ENCODE measurements at regions not wholly inside any gene's neighbourhood (a gene's known extent, or its start where the extent isn't known, plus 50 kb on each side); places are given as distances from the start of the nearest gene placed in this dataset.
A peak's percentile ranks its signal among the peaks of the same experiment; 100 is the strongest.

DNA sequence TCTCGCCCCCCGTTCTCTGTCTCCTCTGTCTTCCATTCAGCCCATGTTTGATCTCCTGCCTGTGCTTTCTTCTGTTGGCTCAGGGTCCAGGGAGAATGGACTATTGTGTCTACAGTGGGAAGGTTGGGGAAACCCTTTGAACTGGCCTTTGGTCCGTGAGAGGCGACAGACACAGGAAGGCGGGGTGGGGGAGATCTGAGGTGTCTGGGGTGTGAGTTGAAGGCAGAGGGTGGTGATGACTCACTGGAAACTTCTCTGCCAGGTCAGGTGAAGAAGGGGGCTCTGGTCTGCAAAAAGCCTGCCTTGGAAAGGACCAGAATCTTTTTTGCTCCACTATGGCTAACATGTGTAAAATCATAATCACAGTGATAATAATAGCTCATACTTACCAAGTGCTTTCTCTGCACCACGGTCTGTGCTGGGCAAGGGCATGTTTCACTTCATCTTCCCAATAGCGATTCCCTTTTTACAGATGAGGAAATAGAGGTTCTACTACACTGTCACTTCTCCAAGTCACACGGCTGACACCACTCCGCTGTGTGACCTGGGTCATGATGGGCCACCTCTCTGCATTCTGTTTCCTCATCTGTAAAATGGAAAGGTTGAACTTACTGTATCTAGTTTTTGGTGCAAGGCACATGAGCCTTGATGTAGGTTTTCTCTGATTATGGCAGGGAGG is 99.8 kb upstream of the ALX4 start:
- no peak overlapping the region for H3K4me3 ChIP-seq (ENCODE audit: low read depth, low read length)
- peak; percentile 27 for DNase-seq (ENCODE audit: low read depth)
- TF ChIP-seq, protein P1, sequence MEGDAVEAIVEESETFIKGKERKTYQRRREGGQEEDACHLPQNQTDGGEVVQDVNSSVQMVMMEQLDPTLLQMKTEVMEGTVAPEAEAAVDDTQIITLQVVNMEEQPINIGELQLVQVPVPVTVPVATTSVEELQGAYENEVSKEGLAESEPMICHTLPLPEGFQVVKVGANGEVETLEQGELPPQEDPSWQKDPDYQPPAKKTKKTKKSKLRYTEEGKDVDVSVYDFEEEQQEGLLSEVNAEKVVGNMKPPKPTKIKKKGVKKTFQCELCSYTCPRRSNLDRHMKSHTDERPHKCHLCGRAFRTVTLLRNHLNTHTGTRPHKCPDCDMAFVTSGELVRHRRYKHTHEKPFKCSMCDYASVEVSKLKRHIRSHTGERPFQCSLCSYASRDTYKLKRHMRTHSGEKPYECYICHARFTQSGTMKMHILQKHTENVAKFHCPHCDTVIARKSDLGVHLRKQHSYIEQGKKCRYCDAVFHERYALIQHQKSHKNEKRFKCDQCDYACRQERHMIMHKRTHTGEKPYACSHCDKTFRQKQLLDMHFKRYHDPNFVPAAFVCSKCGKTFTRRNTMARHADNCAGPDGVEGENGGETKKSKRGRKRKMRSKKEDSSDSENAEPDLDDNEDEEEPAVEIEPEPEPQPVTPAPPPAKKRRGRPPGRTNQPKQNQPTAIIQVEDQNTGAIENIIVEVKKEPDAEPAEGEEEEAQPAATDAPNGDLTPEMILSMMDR (IDR thresholded peaks at IDR 0.05; ENCODE audit: insufficient read depth, low read depth, low read length, missing control alignments): no peak

DNA sequence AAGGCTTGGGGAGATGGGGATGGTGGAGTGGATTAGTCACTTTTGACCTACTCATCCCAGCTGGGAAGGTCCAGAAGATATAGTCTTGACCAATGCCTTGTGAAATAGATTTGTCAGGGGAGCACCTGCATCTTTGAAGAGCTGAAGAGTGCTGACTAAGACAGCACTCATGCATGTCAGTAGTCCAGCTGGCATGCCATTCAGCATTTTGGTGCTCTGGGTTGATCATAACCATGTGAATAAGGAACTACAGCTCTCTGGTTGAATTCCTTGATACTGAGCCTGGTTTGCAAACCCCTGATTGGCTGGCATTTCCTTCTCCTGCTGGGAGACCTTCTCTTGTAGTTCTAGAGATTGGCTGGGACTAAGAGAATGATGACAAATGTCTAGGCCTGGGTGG is 106.8 kb upstream of the ALX4 start:
- DNase-seq (ENCODE audit: low read depth): no peak
- TF ChIP-seq, protein P1 (IDR thresholded peaks at IDR 0.05; ENCODE audit: insufficient read depth, low read depth, low read length, missing control alignments): no peak

DNA sequence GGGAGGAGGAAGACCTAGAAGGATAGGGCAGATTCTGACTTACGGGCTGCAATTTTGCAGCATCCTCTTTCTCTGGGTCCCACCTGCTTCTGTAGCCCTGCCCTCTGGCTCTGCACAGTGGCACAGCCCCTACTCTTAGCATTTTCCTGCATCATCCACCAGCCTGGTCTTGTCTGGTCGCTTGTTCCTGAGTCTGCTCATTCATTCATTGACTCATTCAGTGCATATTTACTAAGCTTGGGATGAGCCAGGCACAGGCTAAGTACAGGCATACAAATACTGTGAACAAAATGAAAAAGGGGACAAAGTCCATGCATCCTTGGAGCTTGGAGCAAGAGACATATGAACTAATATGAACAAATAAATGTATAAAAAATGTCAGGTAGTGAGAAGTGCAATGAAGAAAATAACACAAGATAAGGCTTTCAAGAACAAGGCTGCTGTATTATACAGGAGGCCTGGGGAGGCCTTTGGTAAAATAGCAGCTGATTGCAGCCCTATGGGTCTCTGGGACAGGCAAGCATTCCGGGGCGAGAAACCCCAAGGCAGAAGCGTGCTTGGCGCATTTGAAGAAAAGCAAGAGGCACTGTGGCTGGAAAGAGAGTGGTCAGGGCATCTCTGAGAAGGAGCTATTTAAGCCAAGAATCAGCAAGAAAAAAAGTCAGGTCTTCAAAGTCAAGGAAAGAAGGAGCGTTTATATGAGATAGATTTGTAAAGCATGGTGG is 108.0 kb upstream of the ALX4 start:
- TF ChIP-seq, protein P1 (IDR thresholded peaks at IDR 0.05; ENCODE audit: insufficient read depth, low read depth, low read length, missing control alignments): no peak
- DNase-seq (ENCODE audit: low read depth): no peak
- H3K4me3 ChIP-seq (ENCODE audit: low read depth, low read length): no peak overlapping the region

More for the DNA sequence above, 106.8 kb upstream of the ALX4 start:
- H3K4me3 ChIP-seq (ENCODE audit: low read depth, low read length): no peak overlapping the region

DNA sequence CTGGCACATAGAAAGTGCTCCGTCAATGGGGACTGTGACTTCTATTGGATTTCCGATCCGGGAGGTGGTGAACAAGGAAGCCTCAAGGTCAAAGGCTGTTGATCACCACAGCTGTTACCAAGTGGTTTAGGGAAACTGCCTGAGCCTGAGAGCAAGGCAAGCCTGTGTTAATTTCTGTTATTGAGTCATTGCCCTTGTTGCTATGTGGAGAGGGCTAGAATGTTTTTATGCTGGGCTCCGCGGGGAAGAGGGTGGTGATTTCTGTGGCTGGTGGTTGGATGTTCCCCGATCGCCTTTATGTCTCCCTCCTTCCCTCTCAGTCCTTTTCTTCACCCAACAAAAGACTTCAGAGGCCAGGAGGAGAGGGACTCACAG is 108.5 kb upstream of the ALX4 start:
- no peak for DNase-seq (ENCODE audit: low read depth)
- TF ChIP-seq, protein P1 (IDR thresholded peaks at IDR 0.05; ENCODE audit: insufficient read depth, low read depth, low read length, missing control alignments): no peak
- no peak overlapping the region for H3K4me3 ChIP-seq (ENCODE audit: low read depth, low read length)

DNA sequence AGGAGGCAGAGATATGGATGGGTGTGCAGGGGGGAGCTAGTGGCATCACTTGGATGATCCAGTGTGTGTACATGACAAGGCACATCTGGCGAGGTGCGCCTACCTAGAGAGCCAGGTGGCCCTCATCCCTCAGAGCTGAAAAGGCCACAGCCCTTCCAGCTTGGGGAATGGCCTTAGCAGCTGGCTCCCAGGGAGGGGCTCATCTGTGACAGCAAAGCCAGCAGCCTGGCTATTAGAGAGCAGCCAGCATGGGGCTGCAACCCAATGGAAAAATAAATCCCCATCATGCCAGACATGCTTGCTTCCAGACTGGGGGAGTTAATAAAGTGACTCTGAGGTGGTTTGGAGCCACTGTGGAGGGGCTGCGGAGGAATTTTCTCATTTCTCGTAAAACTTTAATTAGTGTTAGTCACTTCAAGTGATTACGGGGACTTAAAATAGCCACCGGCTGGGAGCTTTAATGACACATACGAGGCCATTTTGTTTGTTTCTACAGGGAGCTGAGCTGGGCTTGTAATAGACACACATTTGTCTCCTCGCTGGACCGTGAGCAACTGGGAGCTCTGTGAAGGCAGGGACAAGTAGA is 111.2 kb upstream of the ALX4 start:
- H3K4me3 ChIP-seq (ENCODE audit: low read depth, low read length): no peak overlapping the region
- no peak for DNase-seq (ENCODE audit: low read depth)

DNA sequence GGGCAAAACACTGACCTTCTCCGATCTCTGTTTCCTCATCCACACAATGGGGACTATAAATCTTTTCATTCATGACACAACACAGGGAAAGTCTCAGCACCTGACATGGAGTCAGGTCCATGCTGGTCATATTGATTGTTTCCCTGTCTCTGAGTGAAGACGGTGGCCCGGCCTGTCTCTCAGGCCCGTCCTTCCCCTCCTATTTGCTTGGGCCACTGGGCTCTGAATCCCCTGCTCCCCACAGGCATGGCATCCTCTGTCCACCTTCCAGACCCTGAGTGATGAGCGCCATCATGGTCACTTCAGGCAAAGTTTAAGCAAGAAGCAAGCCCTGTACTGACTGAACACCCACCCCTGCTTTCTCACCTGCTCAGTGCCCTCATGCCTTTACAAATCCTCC is 113.3 kb upstream of the ALX4 start:
- DNase-seq (ENCODE audit: low read depth): no peak
- TF ChIP-seq, protein P1 (IDR thresholded peaks at IDR 0.05; ENCODE audit: insufficient read depth, low read depth, low read length, missing control alignments): no peak
- H3K4me3 ChIP-seq (ENCODE audit: low read depth, low read length): no peak overlapping the region

More for the DNA sequence above, 111.2 kb upstream of the ALX4 start:
- TF ChIP-seq, protein P1 (IDR thresholded peaks at IDR 0.05; ENCODE audit: insufficient read depth, low read depth, low read length, missing control alignments): no peak

Data from GM12865 (cell line).